ENCODE measurements at regions not wholly inside any gene's neighbourhood (a gene's known extent, or its start where the extent isn't known, plus 50 kb on each side); places are given as distances from the start of the nearest gene placed in this dataset.

DNA sequence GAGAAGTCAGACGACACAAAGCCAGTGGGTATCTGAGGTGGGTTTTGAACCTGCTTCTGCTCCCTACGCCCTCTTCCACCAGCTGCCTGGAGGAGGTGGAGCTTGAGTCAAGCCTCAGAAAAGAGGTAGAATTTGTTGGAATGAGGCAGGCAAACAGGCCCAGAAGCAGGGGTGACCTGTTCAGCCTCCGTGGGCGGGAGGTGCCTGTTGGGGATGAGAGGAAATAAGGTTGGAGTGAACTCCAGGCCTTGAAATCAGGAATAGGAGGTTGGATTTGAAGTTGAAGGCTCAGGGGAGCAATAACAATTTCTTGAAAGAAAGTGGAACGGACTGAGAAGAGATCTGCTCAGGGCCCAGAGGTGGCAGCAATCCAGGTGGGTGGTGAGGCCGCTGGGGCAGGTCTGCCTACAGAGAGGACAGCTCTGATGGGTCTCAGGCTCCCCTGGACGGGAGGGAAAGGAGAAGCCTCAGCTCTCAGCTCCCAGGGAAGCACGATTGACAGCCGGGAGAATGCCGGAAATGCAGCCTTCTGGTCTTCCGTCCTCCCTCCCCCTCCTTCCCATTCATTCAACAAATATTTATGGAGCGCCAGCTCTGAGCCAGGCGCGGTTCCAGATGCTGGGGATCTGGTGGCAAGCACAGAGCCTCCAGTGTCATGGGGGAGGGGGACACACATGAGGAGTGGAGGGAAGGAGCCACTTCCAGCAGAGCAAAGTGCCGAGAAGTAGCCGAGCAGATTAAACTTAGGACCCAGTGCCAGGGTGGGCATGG, 61.9 kb upstream of the CIBAR2 start:
- peak; percentile 52 for DNase-seq (ENCODE audit: low read depth, low spot score)

DNA sequence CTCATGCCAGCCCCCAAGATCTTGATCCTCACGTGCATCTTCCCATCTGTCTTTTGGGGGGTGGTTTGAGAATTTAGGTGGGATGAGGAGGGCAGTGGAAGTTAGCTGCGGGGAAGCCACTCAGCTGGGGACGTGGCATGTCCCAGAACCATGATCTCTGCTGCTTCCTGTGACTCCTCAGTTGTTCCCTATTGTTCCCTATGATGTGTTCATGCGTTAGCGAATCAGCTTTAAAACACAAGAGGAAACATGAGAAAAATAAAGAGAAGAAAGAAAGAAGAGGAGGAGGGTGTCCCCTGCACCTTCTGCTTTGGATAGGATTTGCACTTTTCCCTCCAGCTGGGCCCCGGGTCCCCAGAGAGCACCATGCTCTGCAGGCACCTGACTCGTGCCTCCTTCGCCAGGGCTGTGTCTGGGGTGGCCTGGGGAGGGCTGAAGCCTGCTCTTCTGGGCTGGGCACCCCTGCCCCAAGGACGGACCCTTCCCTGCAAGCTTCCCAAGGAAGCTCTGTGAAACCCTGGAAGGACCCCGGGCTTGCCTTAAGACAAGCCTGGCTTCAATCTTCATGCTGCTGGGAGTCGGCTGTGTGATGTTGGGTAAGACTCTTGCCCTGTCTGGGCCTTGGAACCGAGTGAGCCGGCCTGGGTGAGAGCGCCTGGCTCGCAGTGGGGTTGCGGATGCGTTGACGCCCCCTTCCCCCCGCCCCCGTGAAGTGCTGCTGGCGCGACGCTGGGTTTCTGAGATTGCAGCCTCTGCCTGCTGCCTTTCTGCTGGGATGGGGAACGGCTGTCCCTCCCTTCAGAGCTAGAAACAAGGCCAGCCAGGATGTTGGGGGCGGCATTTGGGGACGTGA, 62.8 kb upstream of the CIBAR2 start:
- no peak for DNase-seq (ENCODE audit: low read depth, low spot score)

DNA sequence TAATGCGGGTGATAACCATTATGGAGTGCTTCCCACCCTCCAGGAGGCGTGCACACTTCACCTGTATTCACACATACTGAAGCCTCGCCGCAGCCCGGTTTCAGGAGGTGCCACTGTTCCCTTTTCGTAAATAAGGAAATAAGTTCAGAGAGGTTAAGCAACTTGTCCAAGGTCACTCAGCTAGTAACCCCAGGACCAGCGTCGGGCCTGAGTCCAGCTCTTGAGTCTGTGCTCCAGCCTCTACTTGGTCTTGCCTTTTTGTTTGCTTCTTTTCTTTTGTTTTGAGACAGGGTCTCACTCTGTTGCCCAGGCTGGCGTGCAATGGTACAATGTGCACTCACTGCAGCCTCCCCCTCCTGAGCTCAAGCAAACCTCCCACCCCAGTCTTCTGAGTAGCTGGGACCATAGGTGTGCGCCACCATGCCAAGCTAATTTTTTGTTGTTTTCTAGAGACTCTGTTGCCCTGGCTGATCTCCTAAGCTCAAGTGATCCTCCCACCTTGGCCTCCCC, 63.5 kb upstream of the CIBAR2 start:
- DNase-seq (ENCODE audit: low read depth, low spot score): no peak

GRCh38 chr16:85176541-85177447, 64.5 kb upstream of the CIBAR2 start:
- no peak for DNase-seq (ENCODE audit: low read depth, low spot score)

DNA sequence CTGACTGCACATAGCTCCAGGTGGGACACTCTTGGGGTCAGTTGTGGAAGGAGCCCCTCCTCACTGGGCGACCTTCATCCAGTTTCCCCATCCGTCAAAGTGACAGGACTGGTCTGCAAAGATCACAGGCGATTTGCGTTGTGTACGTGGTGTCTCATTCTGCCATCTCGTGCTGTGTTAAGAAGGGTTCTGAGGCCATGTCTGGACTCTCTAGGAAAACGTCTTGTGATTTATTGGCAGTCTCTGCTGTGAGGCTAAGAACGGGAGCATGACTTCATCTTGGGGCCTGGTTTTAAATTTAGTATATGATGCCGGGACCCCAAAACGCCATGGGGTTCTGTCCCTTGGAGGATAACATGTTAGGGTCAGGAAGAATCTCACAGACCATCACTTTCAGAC, 65.2 kb upstream of the CIBAR2 start:
- DNase-seq (ENCODE audit: low read depth, low spot score): no peak

DNA sequence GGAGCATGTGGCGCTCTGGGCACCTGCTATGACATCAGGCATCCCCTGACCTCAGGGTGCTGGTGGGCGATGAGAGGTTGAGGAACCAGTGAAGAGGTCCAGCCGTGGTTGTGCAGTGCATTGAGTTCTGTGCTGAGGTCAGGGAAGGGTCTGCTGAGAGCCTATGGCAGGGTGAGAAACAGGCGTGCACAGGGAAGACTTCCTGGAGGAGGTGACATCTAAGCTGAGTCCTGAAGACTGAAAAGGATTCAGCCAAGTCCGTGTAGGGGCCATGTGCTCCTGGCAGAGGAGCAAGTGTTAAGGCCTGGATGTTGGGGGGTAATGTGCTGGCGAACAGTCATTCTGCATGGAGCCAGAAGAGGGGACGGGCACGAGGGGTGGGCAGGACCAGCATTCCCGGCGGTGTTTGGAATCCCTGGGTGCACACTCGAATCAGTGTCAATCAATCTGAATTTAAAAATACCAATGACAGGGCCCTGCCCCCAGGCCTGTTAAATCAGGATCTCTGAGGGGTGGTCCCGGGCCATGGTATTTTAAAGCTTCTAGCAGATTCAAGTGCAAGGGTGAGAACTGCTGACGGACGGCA, 65.8 kb upstream of the CIBAR2 start:
- DNase-seq (ENCODE audit: low read depth, low spot score): no peak

DNA sequence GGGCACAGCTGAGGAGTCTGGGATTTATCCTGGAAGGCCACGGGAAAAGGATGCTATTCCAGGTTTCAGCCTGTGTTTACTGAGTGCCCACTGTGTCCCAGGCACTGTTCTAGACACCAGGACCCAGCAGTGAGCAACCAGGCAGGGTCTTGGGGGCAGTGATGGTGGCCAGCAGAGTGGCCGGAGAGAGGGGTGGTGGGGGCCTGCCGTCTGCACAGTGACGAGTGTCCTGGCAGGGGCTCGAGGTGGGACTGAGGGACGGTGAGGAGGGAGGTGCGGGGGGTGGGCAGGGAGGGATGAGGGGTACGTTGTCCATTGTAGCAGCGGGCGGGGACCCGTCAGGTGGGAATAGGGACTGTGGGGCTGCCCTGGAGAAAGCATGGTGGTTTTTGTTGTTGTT, 66.3 kb upstream of the CIBAR2 start:
- no peak for DNase-seq (ENCODE audit: low read depth, low spot score)

GRCh38 chr16:85179344-85180046, 67.2 kb upstream of the CIBAR2 start:
- DNase-seq (ENCODE audit: low read depth, low spot score): no peak

DNA sequence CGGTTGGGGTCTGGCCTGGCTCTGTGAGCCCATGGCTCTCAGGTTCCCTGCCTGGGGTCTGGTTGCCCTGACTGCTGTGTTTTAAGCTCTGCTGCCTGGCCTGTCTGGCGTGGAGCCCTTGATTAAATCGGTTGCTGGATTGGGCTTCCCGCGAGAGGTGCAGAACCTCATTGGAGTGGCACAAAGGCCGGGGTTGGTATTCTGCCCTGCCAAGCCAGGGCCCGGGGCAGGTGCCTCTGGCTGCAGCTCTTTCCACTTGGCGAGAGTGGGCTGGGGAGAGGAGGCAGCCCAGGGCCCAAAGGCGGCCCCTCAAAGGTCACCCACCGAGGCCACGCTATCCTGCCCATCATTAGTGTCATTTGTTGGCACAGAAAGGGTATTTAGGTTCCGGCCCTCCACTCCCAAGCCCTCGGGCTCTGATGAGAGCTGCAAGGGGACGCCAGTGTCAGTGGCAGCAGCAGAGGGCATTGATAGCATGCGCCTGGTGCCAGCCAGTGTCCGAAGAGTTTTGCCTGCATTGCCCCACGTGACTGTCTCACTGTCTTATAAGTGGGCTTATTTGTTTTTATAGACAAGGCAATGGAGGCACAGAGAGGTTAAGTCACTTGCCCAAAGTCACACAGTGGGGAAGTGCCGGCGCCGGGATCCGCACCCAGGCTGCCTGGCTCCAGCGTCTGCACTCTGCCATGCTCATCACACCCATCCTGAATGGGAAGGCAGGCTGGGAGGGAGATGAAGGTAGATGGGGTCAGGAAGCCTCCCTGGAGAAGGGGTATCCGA, 68.0 kb upstream of the CIBAR2 start:
- no peak for DNase-seq (ENCODE audit: low read depth, low spot score)

DNA sequence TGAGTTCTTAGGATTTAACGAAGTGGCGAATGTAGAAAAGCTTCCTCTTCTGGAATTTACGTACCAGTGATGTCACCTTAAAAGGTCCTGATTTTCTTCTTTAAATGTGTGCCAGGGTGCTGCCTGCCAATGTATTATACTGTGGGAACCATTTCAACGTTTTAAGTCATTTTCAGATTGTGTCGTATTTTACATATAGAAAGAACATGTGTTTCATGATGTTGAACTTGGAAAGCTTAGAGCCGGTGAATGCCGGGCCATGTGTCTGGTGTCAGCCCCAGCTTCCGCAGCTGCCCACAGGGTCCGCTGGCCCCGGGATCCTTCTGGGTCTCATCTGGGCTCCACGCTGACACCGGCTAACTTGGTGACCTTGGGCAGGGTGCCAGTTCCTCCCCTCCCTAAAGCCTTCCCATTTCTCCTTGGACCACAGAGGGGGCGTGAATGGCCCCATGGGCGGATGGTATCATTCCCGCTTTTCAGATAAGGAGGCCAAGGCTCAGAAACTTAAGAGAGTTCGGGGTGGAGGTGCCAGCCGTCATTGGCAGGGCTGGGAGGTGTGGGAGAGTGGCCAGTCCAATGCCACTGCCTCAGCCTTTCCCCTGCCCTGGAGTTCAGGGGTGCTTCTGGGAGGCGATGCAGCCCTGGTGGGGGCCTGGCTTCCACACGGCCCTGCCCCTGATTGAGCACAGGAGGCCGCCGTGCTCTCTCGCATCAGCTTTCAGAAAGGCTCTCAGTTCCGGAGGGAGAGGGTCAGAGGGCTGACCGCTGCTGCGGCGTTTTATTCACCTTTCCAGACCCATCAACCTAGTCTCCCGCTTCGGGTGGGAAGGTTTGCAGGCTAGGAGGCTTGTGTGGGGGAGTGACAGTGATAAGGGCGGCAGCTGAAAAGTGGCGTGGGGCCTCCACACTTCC, 68.8 kb upstream of the CIBAR2 start:
- DNase-seq (ENCODE audit: low read depth, low spot score): no peak

DNA sequence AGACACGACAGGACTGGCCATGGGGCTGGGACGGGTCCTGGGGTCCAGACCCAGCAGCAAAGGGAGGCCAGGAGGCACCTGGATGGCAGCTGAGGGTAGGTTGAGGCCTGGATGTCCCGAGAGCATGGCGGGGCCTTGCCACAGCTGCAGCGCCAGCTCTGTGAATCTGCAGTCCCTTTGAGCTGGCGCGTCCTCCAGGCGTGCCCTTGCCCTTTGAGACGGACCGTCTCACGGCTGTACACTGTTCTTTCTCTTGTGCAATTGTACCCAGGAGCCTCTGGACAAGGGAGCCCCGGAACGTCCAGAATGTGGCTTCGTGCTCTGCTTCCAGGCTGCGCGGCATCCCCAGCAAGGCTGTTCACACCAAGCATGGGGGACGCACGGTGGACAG, 69.5 kb upstream of the CIBAR2 start:
- no peak for DNase-seq (ENCODE audit: low read depth, low spot score)

GRCh38 chr16:85182286-85182685, 70.0 kb upstream of the CIBAR2 start:
- no peak for DNase-seq (ENCODE audit: low read depth, low spot score)

DNA sequence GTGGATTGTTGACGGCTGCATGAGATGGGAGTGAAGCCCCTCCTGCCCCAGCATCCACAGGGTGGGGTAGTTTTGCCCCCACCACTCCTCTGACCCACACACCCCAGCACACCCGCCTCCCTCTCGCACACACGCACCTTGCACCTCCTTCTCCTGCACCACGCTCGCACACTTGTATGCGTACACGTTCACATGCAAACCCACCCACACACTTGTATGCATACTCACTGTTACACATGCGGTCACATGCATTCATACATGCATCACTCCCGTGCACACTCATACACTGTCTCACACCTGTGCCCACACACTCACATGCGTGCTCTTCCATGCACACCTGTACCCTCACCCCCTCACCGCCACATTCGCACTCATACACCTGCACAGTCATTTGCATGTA, 70.5 kb upstream of the CIBAR2 start:
- DNase-seq (ENCODE audit: low read depth, low spot score): no peak

- DNase-seq (ENCODE audit: low read depth, low spot score): no peak
These were observed 71.3 kb upstream of the CIBAR2 start for GRCh38 chr16:85183564-85183963.

- no peak for DNase-seq (ENCODE audit: low read depth, low spot score)
These were observed 72.1 kb upstream of the CIBAR2 start for GRCh38 chr16:85184404-85184803.

DNA sequence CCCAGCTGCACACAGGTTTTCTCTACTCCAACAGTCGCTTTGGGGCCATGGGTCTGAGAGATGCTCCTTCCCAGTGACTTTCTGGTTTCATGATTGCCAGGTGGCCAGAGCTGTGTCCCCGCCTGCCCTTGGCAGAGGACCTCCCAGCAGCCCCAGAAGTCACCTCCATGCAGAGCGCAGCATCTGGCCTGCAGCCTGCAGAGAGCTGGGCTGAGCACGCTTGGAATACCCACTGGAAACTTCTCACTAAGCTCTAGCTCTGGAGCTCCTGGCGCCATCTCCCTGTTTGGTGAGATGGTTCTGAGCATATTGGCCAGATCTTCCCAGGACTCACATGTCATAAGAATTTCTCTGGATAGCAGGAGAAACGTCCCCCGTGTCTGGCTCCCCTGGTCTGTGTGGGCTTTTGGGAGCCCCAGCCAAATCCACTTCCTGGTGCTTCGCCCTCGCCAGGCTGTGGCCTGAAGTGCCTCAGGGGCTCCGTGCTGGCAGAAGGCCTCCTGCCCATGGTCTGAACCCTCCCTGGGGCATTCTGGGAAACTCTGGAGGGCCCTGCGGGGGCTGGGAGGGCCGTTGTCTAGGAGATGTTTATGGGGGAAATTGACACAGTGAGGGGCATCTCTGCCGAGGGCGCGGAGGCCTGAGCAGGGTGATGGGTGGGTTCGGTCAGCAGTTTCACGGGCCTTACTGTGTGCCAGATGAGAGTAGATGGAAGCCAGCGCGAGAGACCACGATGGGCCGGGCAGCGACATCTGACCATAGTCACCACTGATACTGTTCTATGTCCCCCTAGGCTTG, 73.2 kb upstream of the CIBAR2 start:
- DNase-seq (ENCODE audit: low read depth, low spot score): no peak

GRCh38 chr16:85187002-85187401, 74.7 kb upstream of the CIBAR2 start:
- no peak for DNase-seq (ENCODE audit: low read depth, low spot score)

DNA sequence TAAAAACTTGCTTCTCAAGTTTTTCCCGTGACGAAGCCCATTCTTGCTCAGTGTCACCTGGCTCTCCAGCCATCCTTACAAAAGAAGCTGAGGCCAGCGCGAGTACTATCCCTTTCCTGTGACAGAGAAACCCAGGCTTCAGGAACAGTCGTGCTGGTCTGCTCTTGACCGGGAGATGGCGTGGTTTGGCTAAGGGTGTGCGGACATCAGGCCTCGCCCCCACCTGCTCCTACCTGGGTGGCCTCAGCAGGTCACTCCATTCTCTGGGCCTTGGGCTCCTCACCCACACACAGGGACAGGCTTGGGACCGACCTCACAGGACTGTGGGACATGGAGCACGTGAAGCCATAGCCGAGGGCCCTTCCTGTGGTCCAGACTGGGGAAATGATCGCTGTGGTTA, 75.2 kb upstream of the CIBAR2 start:
- no peak for DNase-seq (ENCODE audit: low read depth, low spot score)
